22Rv1 (cell line): ENCODE measurements at regions not wholly inside any gene's neighbourhood (a gene's known extent, or its start where the extent isn't known, plus 50 kb on each side); places are given as distances from the start of the nearest gene placed in this dataset.

Experiments used
- CTCF ChIP-seq: fragments of 450-650 bp; IDR thresholded peaks from 2 replicates; pipeline ENCODE4 v1.5.1; 2017; ENCODE audit warnings: mild to moderate bottlenecking
- ZFX ChIP-seq: fragments of 450-650 bp; IDR thresholded peaks from 2 replicates; pipeline ENCODE4 v1.6.1; 2017; ENCODE audit warnings: antibody characterized with exemption, borderline replicate concordance

DNA sequence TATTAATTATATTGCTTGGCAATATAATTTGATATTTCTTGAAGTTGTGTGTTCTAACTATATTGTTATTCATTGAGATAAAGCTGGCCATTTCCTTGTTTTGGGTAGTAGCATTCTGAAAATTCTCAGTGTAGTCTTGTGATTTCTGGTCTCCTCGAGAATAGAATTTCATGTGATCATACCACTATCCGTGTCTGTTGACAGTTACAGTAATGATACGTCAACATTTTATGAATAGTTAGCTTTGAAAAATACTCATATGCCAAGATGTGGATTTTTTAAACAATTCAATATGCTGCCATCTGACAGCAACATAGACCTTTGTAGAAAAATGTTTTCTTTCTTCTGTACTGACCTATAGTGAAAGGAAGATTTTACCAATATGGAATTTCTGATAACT is 723.7 kb upstream of the SLC35B3 start:
- TF ChIP-seq CTCF, result no peak
- no peak for TF ChIP-seq ZFX
